K562 (cell line): ENCODE measurements at regions not wholly inside any gene's neighbourhood (a gene's known extent, or its start where the extent isn't known, plus 50 kb on each side); places are given as distances from the start of the nearest gene placed in this dataset.

ENCODE experiments used
- ATAC-seq: fragments of 200-7000 bp; cut with Tn5 transposase; 3 replicates; pipeline ENCODE4 v1.9.1; 2020; ENCODE audit warnings: moderate library complexity
- BruUV-seq: library from RNA; stranded (reverse); fragments of 400-500 nt; replicated peaks from 2 replicates; lab custom pipeline; 2021; lab: Mats Ljungman, UMichigan
- CTCF ChIA-PET: fragments of 300-600 bp; formaldehyde crosslinking; extraction: SDS; loops from one replicate; lab custom pipeline; 2021; ENCODE audit warnings: low intra/inter-chr PET ratio; lab: Yijun Ruan, JAX
- POLR2A ChIA-PET: fragments of 300-600, 350-650 bp; sonication (Branson Sonifier 250); formaldehyde crosslinking; extraction: SDS; loops from one replicate; lab custom pipeline; 2021; ENCODE audit warnings: antibody characterized with exemption, inconsistent platforms; lab: Yijun Ruan, JAX
- DNase-seq, 4 experiments: peaks; one replicate each; pipeline versions ENCODE4 v3.0.0 to v3.0.0-alpha.2; 2011 to 2018; ENCODE audit warnings: low spot score in 3 of 4, mixed read lengths in 3 of 4; ENCODE audit errors: extremely low read depth in 1 of 4
- FAIRE-seq: peaks from 2 replicates; lab custom pipeline; 2011; peaks lifted over from hg19 to GRCh38; lab: Jason Lieb, UNC
- H2AFZ ChIP-seq: 2 replicates; pipeline ENCODE4 v1.6.0; 2011; ENCODE audit warnings: low read depth, low read length, control low read depth, inconsistent platforms
- H3K27ac ChIP-seq: fragments of 200-600 bp; 3 replicates; pipeline ENCODE4 v1.8.0; 2011; ENCODE audit warnings: low read depth, mild to moderate bottlenecking, control low read depth, inconsistent platforms, low read length, moderate library complexity, mixed read lengths; ENCODE audit errors: extremely low read depth
- H3K27me3 ChIP-seq, 2 experiments: fragments of 300-600 bp in 1 of 2; 2 replicates in 1 of 2; 3 replicates in 1 of 2; pipeline versions ENCODE4 v1.6.0 to v1.8.0; 2011; ENCODE audit warnings: inconsistent platforms in 2 of 2, low read length in 2 of 2, mild to moderate bottlenecking in 1 of 2, mixed read lengths in 1 of 2, moderate library complexity in 1 of 2; ENCODE audit not compliant: control insufficient read depth in 2 of 2, insufficient read depth in 2 of 2
- H3K36me3 ChIP-seq: fragments of 300-600 bp; 3 replicates; pipeline ENCODE4 v1.8.0; 2011; ENCODE audit warnings: mild to moderate bottlenecking, low read length, inconsistent platforms; ENCODE audit not compliant: control insufficient read depth, insufficient read depth
- H3K4me1 ChIP-seq, 2 experiments: fragments of 200-600 bp in 1 of 2; replicated peaks in 1 of 2; 2 replicates in 1 of 2; 3 replicates in 1 of 2; pipeline versions ENCODE4 v1.5.1 to v1.8.0; 2011; ENCODE audit warnings: inconsistent platforms in 2 of 2, low read length in 2 of 2, mild to moderate bottlenecking in 1 of 2, mixed read lengths in 1 of 2, moderate library complexity in 1 of 2; ENCODE audit not compliant: control insufficient read depth in 2 of 2, insufficient read depth in 2 of 2
- H3K4me2 ChIP-seq: 2 replicates; pipeline ENCODE4 v1.6.1; 2011; ENCODE audit warnings: low read length, control low read depth, inconsistent platforms, mixed read lengths; ENCODE audit not compliant: insufficient read depth
- H3K4me3 ChIP-seq: fragments of 200-600 bp; sonication (generic), shearing (Covaris generic); 2 replicates; pipeline ENCODE4 v1.5.1; 2016; ENCODE audit warnings: control low read depth, inconsistent platforms
- H3K79me2 ChIP-seq: fragments of 200-600 bp; 3 replicates; pipeline ENCODE4 v1.8.0; 2011; ENCODE audit warnings: low read length, inconsistent platforms; ENCODE audit not compliant: control insufficient read depth, insufficient read depth
- H3K9ac ChIP-seq, 2 experiments: 2 replicates each; pipeline versions ENCODE4 v1.6.0 to v1.6.1; 2011; ENCODE audit warnings: low read depth in 2 of 2, low read length in 2 of 2, control low read depth in 1 of 2, inconsistent platforms in 1 of 2, mild to moderate bottlenecking in 1 of 2, mixed read lengths in 1 of 2; ENCODE audit not compliant: insufficient read depth in 1 of 2
- H3K9me1 ChIP-seq: one replicate; pipeline ENCODE4 v1.6.0; 2011; ENCODE audit warnings: inconsistent platforms, mild to moderate bottlenecking, low read length, moderate library complexity; ENCODE audit not compliant: control insufficient read depth, insufficient read depth
- H3K9me3 ChIP-seq: replicated peaks from 2 replicates; pipeline ENCODE4 v1.5.1; 2011; ENCODE audit warnings: low read depth, low read length, inconsistent platforms; ENCODE audit not compliant: control insufficient read depth, insufficient read depth
- H4K20me1 ChIP-seq: replicated peaks from 2 replicates; pipeline ENCODE4 v1.6.1; 2011; ENCODE audit warnings: low read length, inconsistent platforms, mixed read lengths; ENCODE audit not compliant: control insufficient read depth, insufficient read depth
- CAMTA2 ChIP-seq: fragments of 250-450 bp; sonication (Bioruptor Pico); conservative IDR thresholded peaks from 2 replicates; pipeline ENCODE4 v1.5.1; 2022
- JUN ChIP-seq, 2 experiments: sonication (generic) in 1 of 2; formaldehyde crosslinking in 1 of 2; IDR thresholded peaks; 2 replicates each; pipeline versions ENCODE4 v1.6.1 to v1.8.0; 2012 to 2022; ENCODE audit warnings: borderline replicate concordance in 2 of 2, mild to moderate bottlenecking in 2 of 2, improper control_type of control experiment in 1 of 2, low read depth in 1 of 2, low read length in 1 of 2, missing genetic modification reagents in 1 of 2
- MTF1 ChIP-seq: fragments of 250-450 bp; sonication (Bioruptor Pico); IDR thresholded peaks from 2 replicates; pipeline ENCODE4 v1.9.0; 2021; ENCODE audit warnings: moderate library complexity, mild to moderate bottlenecking, inconsistent platforms, borderline replicate concordance
- NUFIP1 ChIP-seq: fragments of 450-650 bp; IDR thresholded peaks from 2 replicates; pipeline ENCODE4 v1.6.1; 2018; ENCODE audit not compliant: partially characterized antibody
- RBM25 ChIP-seq: fragments of 200-400 bp; formaldehyde crosslinking; IDR thresholded peaks from 2 replicates; pipeline ENCODE4 v1.6.1; 2018; ENCODE audit warnings: low read length, low read depth, moderate library complexity; ENCODE audit not compliant: severe bottlenecking
- SP1 ChIP-seq: sonication (generic); formaldehyde crosslinking; IDR thresholded peaks from 2 replicates; pipeline ENCODE4 v1.8.1; 2022; ENCODE audit warnings: mild to moderate bottlenecking, missing genetic modification reagents
- ZFP36 ChIP-seq: fragments of 150-350 bp; IDR thresholded peaks from 2 replicates; pipeline ENCODE4 v1.6.1; 2018; ENCODE audit warnings: low read length, low read depth; ENCODE audit not compliant: partially characterized antibody
- ZNF699 ChIP-seq: fragments of 250-450 bp; sonication (Bioruptor Pico); IDR thresholded peaks from 2 replicates; pipeline ENCODE4 v1.8.0; 2021; ENCODE audit warnings: mild to moderate bottlenecking, moderate library complexity; ENCODE audit not compliant: insufficient replicate concordance
- ZSCAN29 ChIP-seq: fragments of 450-650 bp; IDR thresholded peaks from 2 replicates; pipeline ENCODE4 v1.6.1; 2017
- WGBS: fragments of 100-300 bp; shearing (Covaris generic); methylation state at CpG from one replicate; pipeline ENCODE4 v1.1.6; 2016; ENCODE audit warnings: low coverage, mixed read lengths; ENCODE audit not compliant: insufficient coverage; ENCODE audit errors: missing lambda C conversion rate; 5-methylcytosine and 5-hydroxymethylcytosine counted together
- in situ Hi-C: fragments of 300-500 bp; cut with MboI; formaldehyde crosslinking; loops from 4 replicates; pipeline ENCODE4 v1.15.0; 2018; ENCODE audit warnings: inconsistent platforms, mixed read lengths
- intact Hi-C: fragments of 100-400 bp; cut with micrococcal nuclease; formaldehyde crosslinking; loops from 2 replicates; pipeline ENCODE4 v1.14.2; 2022
- TF ChIP-seq, protein P1 (sequence below): fragments of 250-450 bp; sonication (Bioruptor Pico); IDR thresholded peaks from 2 replicates; pipeline ENCODE4 v1.8.0; 2022; ENCODE audit warnings: moderate library complexity, mild to moderate bottlenecking, inconsistent platforms
- TF ChIP-seq, protein P2 (sequence below): sonication (generic); formaldehyde crosslinking; IDR thresholded peaks from 2 replicates; pipeline ENCODE4 v1.8.1; 2022; ENCODE audit warnings: missing genetic modification reagents

DNA sequence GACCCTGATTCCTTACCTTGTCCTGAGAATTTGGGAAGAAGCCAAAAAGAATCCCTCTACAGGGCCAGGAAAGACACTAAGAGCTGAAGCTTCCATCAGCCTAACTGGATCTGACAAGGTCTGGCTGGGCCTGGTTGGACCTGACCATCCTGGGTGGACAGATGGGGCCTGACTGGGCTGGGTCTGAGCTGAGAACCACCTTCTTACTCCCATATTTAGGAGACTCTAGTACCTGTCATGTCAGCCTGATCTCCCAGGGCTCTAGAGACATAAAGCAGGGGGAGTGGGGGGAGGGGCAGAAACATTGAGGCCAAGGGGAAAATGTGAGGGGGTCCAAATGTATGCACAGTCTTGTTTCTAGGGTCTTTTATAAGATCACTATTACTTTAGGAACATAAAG lies 129.9 kb downstream of the BUD13 start (continued):
- TF ChIP-seq MTF1 (CRISPR knock-in tag) (no peak), SP1 (CRISPR knock-in tag) (no peak), NUFIP1 (no peak), JUN (IDR thresholded peaks at IDR 0.05; ENCODE audit: borderline replicate concordance, low read depth, low read length) (no peak), JUN (CRISPR knock-in tag; IDR thresholded peaks at IDR 0.05; ENCODE audit: borderline replicate concordance) (no peak), CAMTA2 (CRISPR knock-in tag) (no peak), ZSCAN29 (no peak)
- TF ChIP-seq, protein P1, sequence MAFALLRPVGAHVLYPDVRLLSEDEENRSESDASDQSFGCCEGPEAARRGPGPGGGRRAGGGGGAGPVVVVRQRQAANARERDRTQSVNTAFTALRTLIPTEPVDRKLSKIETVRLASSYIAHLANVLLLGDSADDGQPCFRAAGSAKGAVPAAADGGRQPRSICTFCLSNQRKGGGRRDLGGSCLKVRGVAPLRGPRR (CRISPR knock-in tag): no peak
- TF ChIP-seq, protein P2, sequence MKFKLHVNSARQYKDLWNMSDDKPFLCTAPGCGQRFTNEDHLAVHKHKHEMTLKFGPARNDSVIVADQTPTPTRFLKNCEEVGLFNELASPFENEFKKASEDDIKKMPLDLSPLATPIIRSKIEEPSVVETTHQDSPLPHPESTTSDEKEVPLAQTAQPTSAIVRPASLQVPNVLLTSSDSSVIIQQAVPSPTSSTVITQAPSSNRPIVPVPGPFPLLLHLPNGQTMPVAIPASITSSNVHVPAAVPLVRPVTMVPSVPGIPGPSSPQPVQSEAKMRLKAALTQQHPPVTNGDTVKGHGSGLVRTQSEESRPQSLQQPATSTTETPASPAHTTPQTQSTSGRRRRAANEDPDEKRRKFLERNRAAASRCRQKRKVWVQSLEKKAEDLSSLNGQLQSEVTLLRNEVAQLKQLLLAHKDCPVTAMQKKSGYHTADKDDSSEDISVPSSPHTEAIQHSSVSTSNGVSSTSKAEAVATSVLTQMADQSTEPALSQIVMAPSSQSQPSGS (CRISPR knock-in tag): no peak

DNA sequence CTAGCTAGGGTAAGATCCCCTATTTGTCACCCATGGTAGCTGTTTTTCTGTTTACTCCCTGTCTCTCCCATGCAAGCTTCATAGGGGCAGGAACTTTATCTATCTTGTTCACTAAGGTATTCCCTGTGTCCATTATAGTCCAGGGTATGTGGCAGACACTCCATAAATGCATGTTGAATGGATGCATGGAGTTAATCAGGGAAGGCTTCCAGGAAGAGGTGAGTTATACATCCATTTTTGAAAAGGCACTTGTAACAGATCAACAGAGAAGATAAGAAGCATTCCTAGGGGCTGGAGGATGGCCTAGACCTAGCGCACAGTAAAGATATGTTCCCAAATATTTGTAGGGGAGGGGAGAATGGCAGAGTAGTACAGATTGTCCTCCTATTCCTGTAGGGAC lies 130.3 kb downstream of the BUD13 start:
- no peak overlapping the region for H3K9ac ChIP-seq
- ChIA-PET CTCF (no interaction called here), POLR2A (no interaction called here)
- H2AFZ ChIP-seq: no peak overlapping the region
- H3K36me3 ChIP-seq: no peaks in the 10 kb centered on the region
- peaks cover 0 to 9% of the 10 kb centered on the region in 2 experiments; a peak in 2 of 5 replicates for H3K27me3 ChIP-seq
- no peak overlapping the region for H3K4me3 ChIP-seq
- no peak overlapping the region for H3K4me2 ChIP-seq
- peaks cover 10% of the 10 kb centered on the region; the same call in 1 of the 2 replicates for H4K20me1 ChIP-seq
- TF ChIP-seq ZNF699 (CRISPR knock-in tag) (no peak), ZFP36 (peak; percentile 78), RBM25 (peak; percentile 63)
- H3K79me2 ChIP-seq: no peaks in the 10 kb centered on the region
- no TSS peak for BruUV-seq
- in situ Hi-C loops (no loop called here), intact Hi-C loops (loop anchor here (5.0 to 10.0 kb wide), 3 partner anchors 50 to 288 kb away; no protein-coding TSS in a partner anchor)
- H3K9me1 ChIP-seq: no peaks in the 10 kb centered on the region
- H3K27ac ChIP-seq: no peak overlapping the region
- 0% methylated on average over 1 of the region's 1 CpG for WGBS
- H3K9me3 ChIP-seq: no peaks in the 10 kb centered on the region
- no peaks in the 10 kb centered on the region for H3K4me1 ChIP-seq
- ATAC-seq: no peak
- DNase-seq: no peak
- no peak for FAIRE-seq
